Esophagus squamous epithelium (tissue), 5 donors: ENCODE measurements at regions not wholly inside any gene's neighbourhood (a gene's known extent, or its start where the extent isn't known, plus 50 kb on each side); places are given as distances from the start of the nearest gene placed in this dataset.

Experiments
- DNase-seq: peaks from one replicate; lab custom pipeline; 2025; lab: John Stamatoyannopoulos, UW
- H3K27ac ChIP-seq, 4 donors: fragments of 200-600 bp; sonication (generic); one replicate each; pipeline ENCODE4 v1.5.1; 2016 to 2019; ENCODE audit warnings: mild to moderate bottlenecking in 1 of 4
- H3K27me3 ChIP-seq, 4 donors: fragments of 200-600 bp; sonication (generic); 1 replicate in 3 of 4; 2 replicates in 1 of 4; pipeline versions ENCODE4 v1.5.1 to v1.6.0; 2017 to 2021; ENCODE audit warnings: antibody characterized with exemption in 1 of 4
- H3K36me3 ChIP-seq, 3 donors: fragments of 200-600 bp; sonication (generic); one replicate each; pipeline ENCODE4 v1.5.1; 2016 to 2019
- H3K4me1 ChIP-seq, 3 donors: fragments of 200-600 bp; sonication (generic); one replicate each; pipeline ENCODE4 v1.5.1; 2017 to 2019
- H3K4me3 ChIP-seq, 4 donors: fragments of 200-600 bp; sonication (generic); 1 replicate in 3 of 4; 2 replicates in 1 of 4; pipeline ENCODE4 v1.5.1; 2016 to 2019; ENCODE audit warnings: mild to moderate bottlenecking in 2 of 4, moderate library complexity in 1 of 4
- H3K9me3 ChIP-seq, 3 donors: fragments of 200-600 bp; sonication (generic); one replicate each; pipeline ENCODE4 v1.5.1; 2016 to 2019
- CTCF ChIP-seq, 6 experiments: fragments of 450-650 bp in 4 of 6; fragments of 200-600 bp in 2 of 6; sonication (generic) in 2 of 6; IDR thresholded peaks; one replicate each; pipeline ENCODE4 v1.5.1; 2016 to 2019; ENCODE audit warnings: antibody characterized with exemption in 6 of 6, mild to moderate bottlenecking in 4 of 6, moderate library complexity in 4 of 6
- POLR2A ChIP-seq, 4 donors: fragments of 450-650 bp; IDR thresholded peaks; one replicate each; pipeline ENCODE4 v1.6.1; 2017; ENCODE audit warnings: antibody characterized with exemption in 4 of 4, mild to moderate bottlenecking in 4 of 4, moderate library complexity in 3 of 4
- WGBS, 2 donors: methylation state at CpG; one replicate each; pipeline ENCODE4 v1.1.5; 2018; 5-methylcytosine and 5-hydroxymethylcytosine counted together
- intact Hi-C: fragments of 100-400 bp; cut with DNase I; formaldehyde crosslinking; loops from one replicate; pipeline ENCODE4 v1.15.0; 2022
- donor health status: DM: yes; HTN: yes; CAD: no.

DNA sequence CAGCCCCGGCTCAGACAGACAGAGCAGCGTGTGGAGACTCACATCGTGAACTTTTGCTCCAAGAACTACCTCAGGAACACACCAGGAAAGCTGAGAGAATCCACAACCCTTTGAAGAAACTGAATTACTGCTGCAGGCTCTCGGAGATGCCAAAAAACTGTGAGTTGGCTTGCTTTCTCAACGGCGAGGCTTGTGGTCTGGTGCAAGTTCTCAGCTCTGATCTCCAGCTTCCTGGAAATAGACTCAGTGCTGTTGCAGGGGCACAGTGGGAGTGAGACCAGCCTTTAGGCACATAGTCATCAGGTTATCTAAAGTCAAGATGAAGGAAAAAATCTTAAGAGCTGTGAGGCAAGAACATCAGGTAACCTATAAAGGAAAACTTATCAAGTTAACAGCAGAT is 273.7 kb upstream of the LRATD1 start:
- no peaks in the 10 kb centered on the region for H3K9me3 ChIP-seq
- 79 to 81% methylated on average over 6 of the region's 6 CpGs for WGBS, 2 donors
- H3K4me1 ChIP-seq = no peaks in the 10 kb centered on the region
- intact Hi-C loops = no loop called here
- TF ChIP-seq POLR2A (IDR thresholded peaks at IDR 0.05) = no peak
- TF ChIP-seq CTCF (IDR thresholded peaks at IDR 0.05) = no peak
- H3K36me3 ChIP-seq = no peaks in the 10 kb centered on the region
- no peak overlapping the region for H3K27ac ChIP-seq
- DNase-seq = no peak
- H3K27me3 ChIP-seq = no peaks in the 10 kb centered on the region
- no peak overlapping the region for H3K4me3 ChIP-seq

- Histone ChIP-seq H3K9me3 (no peaks in the 10 kb centered on the region), H3K36me3 (no peaks in the 10 kb centered on the region), H3K4me3 (no peak overlapping the region), H3K27me3 (no peaks in the 10 kb centered on the region), H3K27ac (no peak overlapping the region), H3K4me1 (no peaks in the 10 kb centered on the region)
- intact Hi-C loops = no loop called here
- no peak for DNase-seq
- 65 to 68% methylated on average over 4 of the region's 4 CpGs for WGBS, 2 donors
- no peak for TF ChIP-seq POLR2A (IDR thresholded peaks at IDR 0.05)
- TF ChIP-seq CTCF (IDR thresholded peaks at IDR 0.05) = no peak
These were observed 269.4 kb upstream of the LRATD1 start for GRCh38 chr2:14363137-14363536.

- Histone ChIP-seq H3K4me1 (no peaks in the 10 kb centered on the region), H3K9me3 (no peaks in the 10 kb centered on the region), H3K36me3 (no peaks in the 10 kb centered on the region), H3K4me3 (no peak overlapping the region), H3K27ac (no peak overlapping the region), H3K27me3 (no peaks in the 10 kb centered on the region)
- no peak for TF ChIP-seq CTCF (IDR thresholded peaks at IDR 0.05)
- no peak for TF ChIP-seq POLR2A (IDR thresholded peaks at IDR 0.05)
- DNase-seq = no peak
- intact Hi-C loops = no loop called here
- 18 to 63% methylated on average over 2 to 3 of the region's 3 CpGs for WGBS, 2 donors
These were observed 268.5 kb upstream of the LRATD1 start for GRCh38 chr2:14363976-14364375.

- TF ChIP-seq CTCF (IDR thresholded peaks at IDR 0.05) (no peak), POLR2A (IDR thresholded peaks at IDR 0.05) (no peak)
These were observed 268.0 kb upstream of the LRATD1 start for GRCh38 chr2:14364471-14364870.

DNA sequence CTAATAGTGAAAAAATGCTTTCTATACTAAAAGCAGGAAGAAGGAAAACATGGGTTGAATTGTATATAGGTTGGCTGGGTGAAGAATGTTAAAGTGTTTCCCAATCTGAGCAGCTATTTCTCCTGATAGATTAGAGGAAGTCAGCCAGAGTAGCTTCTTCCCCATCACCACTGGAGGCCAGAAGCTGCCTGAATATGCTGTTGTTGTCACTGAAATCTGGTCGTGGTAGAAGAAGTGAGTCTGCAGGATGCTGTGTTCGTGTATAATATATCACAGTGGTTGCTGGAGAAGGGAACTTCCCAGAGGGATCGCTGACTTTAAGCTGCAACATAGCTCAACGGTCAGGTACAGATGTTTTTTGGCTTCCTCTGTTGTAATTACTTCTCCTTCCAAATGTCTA is 247.5 kb upstream of the LRATD1 start:
- TF ChIP-seq POLR2A (IDR thresholded peaks at IDR 0.05) (no peak), CTCF (IDR thresholded peaks at IDR 0.05) (no peak)
- H3K27ac ChIP-seq = no peak overlapping the region
- intact Hi-C loops = no loop called here
- DNase-seq = no peak
- 25 to 47% methylated on average over 4 of the region's 4 CpGs for WGBS, 2 donors
- no peaks in the 10 kb centered on the region for H3K36me3 ChIP-seq
- no peaks in the 10 kb centered on the region for H3K27me3 ChIP-seq
- H3K4me1 ChIP-seq = no peaks in the 10 kb centered on the region
- H3K4me3 ChIP-seq = no peak overlapping the region
- H3K9me3 ChIP-seq = no peaks in the 10 kb centered on the region

More at GRCh38 chr2:14364471-14364870, 268.0 kb upstream of the LRATD1 start:
- Histone ChIP-seq H3K27me3 (no peaks in the 10 kb centered on the region), H3K9me3 (no peaks in the 10 kb centered on the region), H3K4me1 (no peaks in the 10 kb centered on the region), H3K4me3 (no peak overlapping the region), H3K36me3 (no peaks in the 10 kb centered on the region), H3K27ac (no peak overlapping the region)
- 92 to 93% methylated on average over 8 of the region's 8 CpGs for WGBS, 2 donors
- DNase-seq = no peak
- intact Hi-C loops = no loop called here
